Left ventricle myocardium inferior (tissue), 1 donor: ENCODE measurements at regions not wholly inside any gene's neighbourhood (a gene's known extent, or its start where the extent isn't known, plus 50 kb on each side); places are given as distances from the start of the nearest gene placed in this dataset.

Source experiments
- DNase-seq: peaks from one replicate; pipeline ENCODE4 v3.0.0-alpha.2; 2020
- H3K27ac ChIP-seq: fragments of 200-600 bp; replicated peaks from 2 replicates; pipeline ENCODE4 v1.8.0; 2021
- H3K27me3 ChIP-seq: fragments of 200-600 bp; 2 replicates; pipeline ENCODE4 v1.8.0; 2021; ENCODE audit warnings: low read depth
- H3K36me3 ChIP-seq: fragments of 200-600 bp; 2 replicates; pipeline ENCODE4 v1.8.0; 2021
- H3K4me1 ChIP-seq: fragments of 200-600 bp; 2 replicates; pipeline ENCODE4 v1.8.0; 2021
- H3K4me3 ChIP-seq: fragments of 200-600 bp; 2 replicates; pipeline ENCODE4 v1.8.0; 2021; ENCODE audit warnings: mild to moderate bottlenecking, moderate library complexity
- H3K9me3 ChIP-seq: fragments of 200-600 bp; replicated peaks from 2 replicates; pipeline ENCODE4 v1.8.0; 2021
- intact Hi-C: fragments of 100-400 bp; cut with micrococcal nuclease; formaldehyde crosslinking; loops from one replicate; pipeline ENCODE4 v1.11.0; 2022
- TF ChIP-seq, protein P1 (sequence below): fragments of 200-600 bp; IDR thresholded peaks from 2 replicates; pipeline ENCODE4 v1.8.0; 2021; ENCODE audit warnings: antibody characterized with exemption, mild to moderate bottlenecking, borderline replicate concordance
- donor health status: DM: no; HTN: yes; CAD: no; lungs with severe emphysema.

DNA sequence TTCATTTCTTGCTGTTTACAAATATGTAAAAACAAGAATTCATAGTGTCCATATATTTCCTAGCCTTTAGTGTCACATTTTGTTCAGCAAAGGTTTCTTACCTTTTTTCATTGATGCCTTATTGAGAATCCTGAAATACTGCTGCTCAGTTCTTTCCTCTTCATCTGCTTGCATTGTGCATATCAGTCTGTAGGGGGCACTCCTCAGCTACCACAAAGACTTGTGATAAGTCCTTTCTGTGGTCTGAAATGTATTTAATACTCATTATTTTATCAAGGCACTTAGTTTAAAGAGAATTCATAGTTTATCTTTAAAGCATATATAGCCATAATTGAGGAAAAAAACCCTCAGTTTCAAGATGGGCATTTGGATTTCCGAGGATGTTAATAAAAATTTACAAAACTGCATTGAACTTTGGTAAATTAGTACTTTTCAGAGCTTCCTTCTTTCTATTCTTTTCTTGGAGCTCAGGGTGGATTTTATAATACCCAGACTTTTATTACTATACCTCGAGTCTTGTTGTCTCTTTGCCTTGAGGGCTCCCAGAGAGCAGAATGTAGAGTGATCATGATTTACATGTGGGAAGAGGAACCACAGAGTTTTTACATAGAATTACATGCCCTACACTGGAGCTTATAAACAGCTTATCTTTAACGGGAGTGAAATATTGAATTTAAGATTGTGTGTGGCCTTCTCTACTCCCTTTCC, 570.1 kb downstream of the PLCL1 start:
- H3K27me3 ChIP-seq = peaks cover 23% of the 10 kb centered on the region
- no peak overlapping the region for H3K4me3 ChIP-seq
- H3K27ac ChIP-seq = no peak overlapping the region
- DNase-seq = no peak
- intact Hi-C loops = no loop called here
- H3K9me3 ChIP-seq = no peaks in the 10 kb centered on the region
- TF ChIP-seq, protein P1, sequence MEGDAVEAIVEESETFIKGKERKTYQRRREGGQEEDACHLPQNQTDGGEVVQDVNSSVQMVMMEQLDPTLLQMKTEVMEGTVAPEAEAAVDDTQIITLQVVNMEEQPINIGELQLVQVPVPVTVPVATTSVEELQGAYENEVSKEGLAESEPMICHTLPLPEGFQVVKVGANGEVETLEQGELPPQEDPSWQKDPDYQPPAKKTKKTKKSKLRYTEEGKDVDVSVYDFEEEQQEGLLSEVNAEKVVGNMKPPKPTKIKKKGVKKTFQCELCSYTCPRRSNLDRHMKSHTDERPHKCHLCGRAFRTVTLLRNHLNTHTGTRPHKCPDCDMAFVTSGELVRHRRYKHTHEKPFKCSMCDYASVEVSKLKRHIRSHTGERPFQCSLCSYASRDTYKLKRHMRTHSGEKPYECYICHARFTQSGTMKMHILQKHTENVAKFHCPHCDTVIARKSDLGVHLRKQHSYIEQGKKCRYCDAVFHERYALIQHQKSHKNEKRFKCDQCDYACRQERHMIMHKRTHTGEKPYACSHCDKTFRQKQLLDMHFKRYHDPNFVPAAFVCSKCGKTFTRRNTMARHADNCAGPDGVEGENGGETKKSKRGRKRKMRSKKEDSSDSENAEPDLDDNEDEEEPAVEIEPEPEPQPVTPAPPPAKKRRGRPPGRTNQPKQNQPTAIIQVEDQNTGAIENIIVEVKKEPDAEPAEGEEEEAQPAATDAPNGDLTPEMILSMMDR = peak; percentile 56
- no peaks in the 10 kb centered on the region for H3K4me1 ChIP-seq
- H3K36me3 ChIP-seq = no peaks in the 10 kb centered on the region

GRCh38 chr2:198371921-198372543, 567.6 kb downstream of the PLCL1 start:
- H3K4me3 ChIP-seq = no peak overlapping the region
- TF ChIP-seq, protein P1 = no peak

DNA sequence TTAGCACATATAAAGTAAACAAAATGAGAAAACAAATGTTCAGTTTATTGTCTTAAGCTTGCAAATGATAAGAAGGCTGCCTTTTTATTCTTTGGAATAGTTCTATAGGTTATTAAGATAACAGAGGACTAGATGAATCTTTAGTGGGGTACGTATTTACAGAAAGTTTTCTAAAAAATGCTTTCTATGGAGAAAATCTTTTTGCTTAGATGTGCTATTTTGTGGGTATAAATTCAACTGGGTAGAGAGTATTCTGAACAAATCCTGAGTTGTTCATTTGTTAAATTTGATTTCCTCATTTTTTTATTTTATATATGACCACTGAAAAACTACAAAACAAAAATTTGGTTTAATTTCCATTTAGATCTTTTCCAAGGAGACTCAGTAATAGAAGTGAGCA, 566.9 kb downstream of the PLCL1 start:
- Histone ChIP-seq H3K36me3 (no peaks in the 10 kb centered on the region), H3K27ac (no peak overlapping the region), H3K27me3 (peaks cover 15% of the 10 kb centered on the region), H3K4me1 (no peaks in the 10 kb centered on the region), H3K4me3 (no peak overlapping the region), H3K9me3 (no peaks in the 10 kb centered on the region)
- TF ChIP-seq, protein P1 = no peak
- intact Hi-C loops = no loop called here
- no peak for DNase-seq

More at GRCh38 chr2:198371921-198372543, 567.6 kb downstream of the PLCL1 start:
- Histone ChIP-seq H3K4me1 (no peaks in the 10 kb centered on the region), H3K27me3 (peaks cover 19% of the 10 kb centered on the region), H3K36me3 (no peaks in the 10 kb centered on the region), H3K9me3 (no peaks in the 10 kb centered on the region), H3K27ac (no peak overlapping the region)
- no peak for DNase-seq
- intact Hi-C loops = no loop called here

DNA sequence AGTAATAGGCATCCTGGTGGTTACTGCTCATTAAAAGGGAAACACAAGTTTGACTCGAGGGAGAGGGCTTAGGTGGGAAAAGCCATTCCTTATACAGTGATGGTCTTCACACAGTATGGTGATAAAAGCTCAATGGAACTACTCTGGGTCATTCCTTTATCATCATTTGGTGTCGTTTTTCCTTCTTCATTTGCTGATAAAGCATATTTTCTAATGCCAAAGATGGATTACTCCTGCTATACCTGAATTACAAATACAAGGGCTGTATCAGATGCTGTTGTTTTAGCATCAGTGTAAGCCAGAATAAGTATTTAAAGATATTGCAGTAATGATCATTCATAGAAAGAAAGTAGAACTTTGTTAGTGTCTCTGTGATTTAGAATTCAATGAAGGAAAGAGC, 563.7 kb downstream of the PLCL1 start:
- H3K27ac ChIP-seq = no peak overlapping the region
- intact Hi-C loops = no loop called here
- TF ChIP-seq, protein P1 = no peak
- H3K36me3 ChIP-seq = no peaks in the 10 kb centered on the region
- no peak for DNase-seq
- H3K4me1 ChIP-seq = no peaks in the 10 kb centered on the region
- no peak overlapping the region for H3K4me3 ChIP-seq
- no peaks in the 10 kb centered on the region for H3K27me3 ChIP-seq
- H3K9me3 ChIP-seq = no peaks in the 10 kb centered on the region

DNA sequence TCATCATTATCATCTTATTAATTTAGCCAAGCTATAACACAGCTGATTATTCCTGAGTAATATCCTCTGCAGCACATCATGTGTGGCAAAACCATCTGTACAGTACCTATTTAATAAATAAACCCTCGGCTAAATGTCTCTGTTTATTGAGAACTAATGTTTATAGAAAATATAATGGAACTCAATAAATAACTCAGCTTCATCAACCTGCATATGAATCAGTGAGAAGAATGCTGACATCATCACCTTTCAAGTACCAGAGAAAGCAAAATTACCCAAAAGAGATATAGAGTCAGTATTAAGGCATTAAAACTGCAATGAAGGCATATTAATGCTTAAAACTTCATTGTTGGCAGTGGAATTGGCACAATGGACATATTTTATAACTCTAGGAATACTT, 558.3 kb downstream of the PLCL1 start:
- intact Hi-C loops = no loop called here
- Histone ChIP-seq H3K36me3 (no peaks in the 10 kb centered on the region), H3K27me3 (peaks cover 6% of the 10 kb centered on the region), H3K27ac (no peak overlapping the region), H3K4me3 (no peak overlapping the region), H3K4me1 (no peaks in the 10 kb centered on the region), H3K9me3 (no peaks in the 10 kb centered on the region)
- DNase-seq = no peak
- TF ChIP-seq, protein P1 = no peak
